CD14-positive monocyte (primary cell): ENCODE measurements at regions not wholly inside any gene's neighbourhood (a gene's known extent, or its start where the extent isn't known, plus 50 kb on each side); places are given as distances from the start of the nearest gene placed in this dataset.

Source experiments
- DNase-seq, 3 donors: peaks; one replicate each; pipeline ENCODE4 v3.0.0-alpha.2; 2011 to 2022
- H2AFZ ChIP-seq: 2 replicates; pipeline ENCODE4 v1.6.0; 2012; ENCODE audit warnings: mild to moderate bottlenecking, low read depth, low read length, inconsistent platforms; ENCODE audit not compliant: insufficient read depth, poor library complexity, severe bottlenecking
- H3K27ac ChIP-seq, 2 donors: 1 replicate in 1 of 2; 2 replicates in 1 of 2; pipeline ENCODE4 v1.5.1; 2012 to 2013; ENCODE audit warnings: low read length in 2 of 2, control low read depth in 1 of 2, inconsistent platforms in 1 of 2, low read depth in 1 of 2, mild to moderate bottlenecking in 1 of 2
- H3K27me3 ChIP-seq, 2 donors: one replicate each; pipeline versions ENCODE4 v1.6.0 to v1.6.1; 2011 to 2013; ENCODE audit warnings: low read length in 2 of 2; ENCODE audit not compliant: control insufficient read depth in 2 of 2, insufficient read depth in 2 of 2
- H3K36me3 ChIP-seq, 2 donors: replicated peaks in 1 of 2; 1 replicate in 1 of 2; 2 replicates in 1 of 2; pipeline versions ENCODE4 v1.5.1 to v1.6.1; 2012 to 2013; ENCODE audit warnings: low read length in 2 of 2, control low read depth in 1 of 2, inconsistent platforms in 1 of 2, mild to moderate bottlenecking in 1 of 2; ENCODE audit not compliant: insufficient read depth in 2 of 2, control insufficient read depth in 1 of 2
- H3K4me1 ChIP-seq, 2 donors: 1 replicate in 1 of 2; 2 replicates in 1 of 2; pipeline versions ENCODE4 v1.5.1 to v1.6.1; 2012 to 2013; ENCODE audit warnings: low read length in 2 of 2, control low read depth in 1 of 2, inconsistent platforms in 1 of 2, mild to moderate bottlenecking in 1 of 2, moderate library complexity in 1 of 2; ENCODE audit not compliant: insufficient read depth in 2 of 2, control insufficient read depth in 1 of 2
- H3K4me2 ChIP-seq: replicated peaks from 2 replicates; pipeline ENCODE3; 2012; ENCODE audit warnings: low read length, moderate library complexity, mild to moderate bottlenecking; ENCODE audit not compliant: poor library complexity, severe bottlenecking; ENCODE audit errors: extremely low read depth
- H3K4me3 ChIP-seq, 3 experiments: fragments of 200-600 bp in 1 of 3; sonication (generic) in 1 of 3; replicated peaks in 1 of 3; 1 replicate in 2 of 3; 2 replicates in 1 of 3; pipeline ENCODE4 v1.5.1; 2011 to 2013; ENCODE audit warnings: low read length in 3 of 3, mild to moderate bottlenecking in 3 of 3, control low read depth in 2 of 3, low read depth in 2 of 3, inconsistent platforms in 1 of 3, moderate library complexity in 1 of 3
- H3K79me2 ChIP-seq: 2 replicates; pipeline ENCODE4 v1.6.0; 2012; ENCODE audit warnings: mild to moderate bottlenecking, control low read depth, inconsistent platforms, low read length, moderate library complexity; ENCODE audit not compliant: insufficient read depth
- H3K9ac ChIP-seq: 2 replicates; pipeline ENCODE4 v1.6.0; 2017; ENCODE audit warnings: low read length, mild to moderate bottlenecking; ENCODE audit not compliant: insufficient read depth, poor library complexity, severe bottlenecking
- H3K9me3 ChIP-seq, 2 donors: replicated peaks in 1 of 2; 1 replicate in 1 of 2; 2 replicates in 1 of 2; pipeline versions ENCODE4 v1.5.1 to v1.6.1; 2012 to 2013; ENCODE audit warnings: low read length in 2 of 2, control low read depth in 1 of 2; ENCODE audit not compliant: control insufficient read depth in 1 of 2, insufficient read depth in 1 of 2
- H4K20me1 ChIP-seq: 2 replicates; pipeline ENCODE4 v1.6.0; 2012; ENCODE audit warnings: mild to moderate bottlenecking, low read length, control low read depth, moderate library complexity; ENCODE audit not compliant: insufficient read depth
- H3K27ac Mint-ChIP-seq, 7 donors: one replicate each; pipeline ENCODE4 v1.8.0; 2020; ENCODE audit warnings: mild to moderate bottlenecking in 7 of 7, mixed read lengths in 7 of 7, moderate library complexity in 6 of 7, inconsistent platforms in 2 of 7
- H3K27me3 Mint-ChIP-seq, 3 donors: one replicate each; pipeline ENCODE4 v1.8.0; 2021 to 2022; ENCODE audit warnings: low read depth in 3 of 3, mild to moderate bottlenecking in 3 of 3, mixed read lengths in 3 of 3, moderate library complexity in 3 of 3, inconsistent platforms in 1 of 3
- H3K36me3 Mint-ChIP-seq, 2 donors: one replicate each; pipeline ENCODE4 v1.8.0; 2020; ENCODE audit warnings: mixed read lengths in 2 of 2, inconsistent platforms in 1 of 2, mild to moderate bottlenecking in 1 of 2
- H3K4me1 Mint-ChIP-seq: one replicate; pipeline ENCODE4 v1.8.0; 2020; ENCODE audit warnings: mild to moderate bottlenecking, mixed read lengths
- H3K4me3 Mint-ChIP-seq, 2 donors: one replicate each; pipeline ENCODE4 v1.8.0; 2020; ENCODE audit warnings: mild to moderate bottlenecking in 2 of 2, mixed read lengths in 2 of 2, moderate library complexity in 1 of 2
- H3K9me3 Mint-ChIP-seq, 7 donors: one replicate each; pipeline ENCODE4 v1.8.0; 2020 to 2022; ENCODE audit warnings: mixed read lengths in 7 of 7, mild to moderate bottlenecking in 6 of 7, moderate library complexity in 6 of 7, inconsistent platforms in 2 of 7
- WGBS: methylation state at CpG from one replicate; pipeline ENCODE4 v1.1.5; 2013; ENCODE audit warnings: missing lambda C conversion rate; ENCODE audit not compliant: insufficient coverage; 5-methylcytosine and 5-hydroxymethylcytosine counted together
- intact Hi-C, 2 donors: fragments of 100-400 bp; cut with micrococcal nuclease; formaldehyde crosslinking; loops; one replicate each; pipeline versions ENCODE4 v1.15.0 to v1.15.1; 2023
- TF ChIP-seq, protein P1 (sequence below): fragments of 200-600 bp; IDR thresholded peaks from one replicate; pipeline ENCODE4 v1.8.0; 2022; ENCODE audit warnings: antibody characterized with exemption, mild to moderate bottlenecking

DNA sequence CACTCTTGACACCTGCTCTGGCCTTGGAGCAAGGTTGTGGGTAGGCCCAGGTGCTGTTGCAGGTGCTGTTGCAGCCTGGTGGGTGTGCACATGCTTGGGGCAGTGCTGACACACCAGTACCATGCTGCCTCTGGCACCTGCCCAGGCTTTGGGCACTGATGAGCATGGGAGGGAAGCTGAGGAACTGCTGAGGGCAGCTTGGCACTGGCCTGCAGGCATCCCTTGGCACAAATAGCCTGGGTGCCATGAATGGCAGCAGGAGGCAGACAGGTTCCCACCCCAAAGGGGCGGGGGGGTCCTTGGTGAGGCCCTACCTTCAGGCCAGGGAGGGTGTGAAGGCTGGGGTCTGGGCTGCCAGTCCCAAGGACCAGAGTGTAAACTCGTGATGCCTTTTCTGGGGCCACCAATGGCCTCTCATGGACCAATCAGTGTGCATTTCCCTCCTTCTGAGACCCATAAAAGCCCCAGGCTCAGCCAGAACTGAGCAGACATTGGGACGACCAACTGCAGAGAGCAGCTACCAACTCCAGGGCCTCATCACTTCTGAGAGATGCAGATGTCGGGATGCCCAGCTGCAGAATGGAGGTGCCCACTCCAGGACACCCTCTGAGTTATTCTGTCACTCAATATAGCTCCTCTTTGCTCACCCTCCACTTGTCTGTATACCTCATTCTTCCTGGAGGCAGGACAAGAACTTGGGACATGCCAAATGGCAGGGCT lies 547.4 kb downstream of the ZWINT start:
- Histone ChIP-seq H3K9ac (no peak overlapping the region), H3K27me3 (no peaks in the 10 kb centered on the region), H3K9me3 (peaks cover 0 to 15% of the 10 kb centered on the region in 2 donors), H3K4me1 (no peaks in the 10 kb centered on the region), H3K79me2 (no peaks in the 10 kb centered on the region), H3K4me2 (no peak overlapping the region), H3K27ac (no peak overlapping the region), H3K36me3 (no peaks in the 10 kb centered on the region), H4K20me1 (no peaks in the 10 kb centered on the region), H2AFZ (no peak overlapping the region), H3K4me3 (no peak overlapping the region)
- Mint-ChIP-seq H3K9me3 (peaks cover 0 to 14% (median 0%) of the 10 kb centered on the region in 7 donors), H3K4me3 (no peak overlapping the region), H3K27ac (no peak overlapping the region), H3K4me1 (no peaks in the 10 kb centered on the region), H3K27me3 (no peaks in the 10 kb centered on the region), H3K36me3 (no peaks in the 10 kb centered on the region)
- DNase-seq = no peak
- intact Hi-C loops = no loop called here
- 57% methylated on average over 4 of the region's 4 CpGs for WGBS
- TF ChIP-seq, protein P1, sequence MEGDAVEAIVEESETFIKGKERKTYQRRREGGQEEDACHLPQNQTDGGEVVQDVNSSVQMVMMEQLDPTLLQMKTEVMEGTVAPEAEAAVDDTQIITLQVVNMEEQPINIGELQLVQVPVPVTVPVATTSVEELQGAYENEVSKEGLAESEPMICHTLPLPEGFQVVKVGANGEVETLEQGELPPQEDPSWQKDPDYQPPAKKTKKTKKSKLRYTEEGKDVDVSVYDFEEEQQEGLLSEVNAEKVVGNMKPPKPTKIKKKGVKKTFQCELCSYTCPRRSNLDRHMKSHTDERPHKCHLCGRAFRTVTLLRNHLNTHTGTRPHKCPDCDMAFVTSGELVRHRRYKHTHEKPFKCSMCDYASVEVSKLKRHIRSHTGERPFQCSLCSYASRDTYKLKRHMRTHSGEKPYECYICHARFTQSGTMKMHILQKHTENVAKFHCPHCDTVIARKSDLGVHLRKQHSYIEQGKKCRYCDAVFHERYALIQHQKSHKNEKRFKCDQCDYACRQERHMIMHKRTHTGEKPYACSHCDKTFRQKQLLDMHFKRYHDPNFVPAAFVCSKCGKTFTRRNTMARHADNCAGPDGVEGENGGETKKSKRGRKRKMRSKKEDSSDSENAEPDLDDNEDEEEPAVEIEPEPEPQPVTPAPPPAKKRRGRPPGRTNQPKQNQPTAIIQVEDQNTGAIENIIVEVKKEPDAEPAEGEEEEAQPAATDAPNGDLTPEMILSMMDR = no peak

DNA sequence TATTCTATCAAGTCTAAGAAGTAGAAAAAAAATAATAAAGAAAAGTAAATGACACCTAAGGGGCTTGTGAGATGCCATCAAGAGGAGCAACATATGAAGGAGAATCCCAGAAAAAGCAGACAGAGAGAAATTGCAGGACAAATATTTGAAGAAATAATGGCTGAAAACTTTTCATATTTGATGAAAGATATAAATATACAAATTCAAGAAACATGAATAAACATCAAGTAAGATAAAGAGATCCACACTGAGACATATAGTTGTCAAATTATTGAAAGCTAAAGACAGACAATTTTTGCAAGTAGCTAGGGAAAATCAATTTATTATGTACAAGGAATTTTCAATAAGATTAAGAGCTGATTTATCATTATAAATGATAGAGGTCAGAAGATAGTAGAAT lies 558.0 kb downstream of the ZWINT start:
- no peaks in the 10 kb centered on the region for H3K36me3 Mint-ChIP-seq
- Histone ChIP-seq H3K9ac (no peak overlapping the region), H3K27ac (no peak overlapping the region), H3K79me2 (no peaks in the 10 kb centered on the region), H3K9me3 (no peaks in the 10 kb centered on the region), H3K4me3 (no peak overlapping the region), H3K4me1 (no peaks in the 10 kb centered on the region), H3K36me3 (no peaks in the 10 kb centered on the region), H4K20me1 (no peaks in the 10 kb centered on the region), H3K27me3 (no peaks in the 10 kb centered on the region), H2AFZ (no peak overlapping the region), H3K4me2 (no peak overlapping the region)
- no peak overlapping the region for H3K27ac Mint-ChIP-seq
- no peak overlapping the region for H3K4me3 Mint-ChIP-seq
- no peaks in the 10 kb centered on the region for H3K4me1 Mint-ChIP-seq
- H3K9me3 Mint-ChIP-seq = peaks cover 0 to 6% (median 2%) of the 10 kb centered on the region in 7 donors
- intact Hi-C loops = no loop called here
- H3K27me3 Mint-ChIP-seq = no peaks in the 10 kb centered on the region
- no peak for DNase-seq
- TF ChIP-seq, protein P1 = no peak
